Ovary (tissue), 3 donors: ENCODE measurements at regions not wholly inside any gene's neighbourhood (a gene's known extent, or its start where the extent isn't known, plus 50 kb on each side); places are given as distances from the start of the nearest gene placed in this dataset.

ENCODE experiments used
- CTCF ChIP-seq, 3 donors: fragments of 450-650 bp in 2 of 3; fragments of 200-600 bp in 1 of 3; IDR thresholded peaks; one replicate each; pipeline versions ENCODE4 v1.5.1 to v1.8.0; 2016 to 2022; ENCODE audit warnings: antibody characterized with exemption in 3 of 3, mild to moderate bottlenecking in 1 of 3
- EP300 ChIP-seq: sonication (generic); formaldehyde crosslinking; IDR thresholded peaks from one replicate; pipeline ENCODE4 v1.6.1; 2017; ENCODE audit warnings: antibody characterized with exemption
- POLR2A ChIP-seq: fragments of 450-650 bp; IDR thresholded peaks from one replicate; pipeline ENCODE4 v1.6.1; 2017; ENCODE audit warnings: antibody characterized with exemption, mild to moderate bottlenecking, moderate library complexity
- donor health status: DM: no; HTN: no; CAD: no.

- TF ChIP-seq EP300 (no peak), CTCF (IDR thresholded peaks at IDR 0.05) (no peak), POLR2A (no peak)
Observed at GRCh38 chr7:112843151-112843550, 53.0 kb upstream of the TMEM168 start.
